Stimulated activated naive CD8-positive, alpha-beta T cell treated with anti-CD3 and anti-CD28 coated beads, Interleukin-15, amount 100 ng/mL, for 72 hours (primary cell): ENCODE measurements at regions not wholly inside any gene's neighbourhood (a gene's known extent, or its start where the extent isn't known, plus 50 kb on each side); places are given as distances from the start of the nearest gene placed in this dataset.

Source experiments
- ATAC-seq: fragments of 150-1000 bp; cut with Tn5 transposase; 2 replicates; pipeline ENCODE4 v1.10.0; 2021; ENCODE audit warnings: mild to moderate bottlenecking, moderate library complexity
- DNase-seq, 2 donors: peaks; one replicate each; pipeline ENCODE4 v3.0.0; 2021 to 2022
- H3K27ac Mint-ChIP-seq, 2 donors: one replicate each; pipeline ENCODE4 v1.8.0; 2022; ENCODE audit warnings: mild to moderate bottlenecking in 2 of 2, mixed read lengths in 2 of 2, moderate library complexity in 2 of 2
- H3K27me3 Mint-ChIP-seq: one replicate; pipeline ENCODE4 v1.8.0; 2022; ENCODE audit warnings: mixed read lengths
- H3K4me1 Mint-ChIP-seq: one replicate; pipeline ENCODE4 v1.8.0; 2022; ENCODE audit warnings: mild to moderate bottlenecking, mixed read lengths
- H3K4me3 Mint-ChIP-seq, 2 donors: one replicate each; pipeline ENCODE4 v1.8.0; 2022; ENCODE audit warnings: mild to moderate bottlenecking in 2 of 2, mixed read lengths in 2 of 2, moderate library complexity in 1 of 2
- H3K9me3 Mint-ChIP-seq, 2 donors: one replicate each; pipeline ENCODE4 v1.8.0; 2022; ENCODE audit warnings: mixed read lengths in 2 of 2

- ATAC-seq (no peak), DNase-seq (no peak)
- peak overlapping the region; percentile 41 to 78 for H3K27ac Mint-ChIP-seq
- no peaks in the 10 kb centered on the region for H3K4me1 Mint-ChIP-seq
- H3K4me3 Mint-ChIP-seq = no peak overlapping the region
- no peaks in the 10 kb centered on the region for H3K9me3 Mint-ChIP-seq
- no peaks in the 10 kb centered on the region for H3K27me3 Mint-ChIP-seq
Measured at GRCh38 chr20:60331688-60332300, 373.6 kb downstream of the CDH26 start.

- Mint-ChIP-seq H3K9me3 (no peaks in the 10 kb centered on the region), H3K27ac (no peak overlapping the region), H3K27me3 (no peaks in the 10 kb centered on the region), H3K4me1 (no peaks in the 10 kb centered on the region), H3K4me3 (no peak overlapping the region)
- ATAC-seq (no peak), DNase-seq (no peak)
Measured at GRCh38 chr20:60332523-60332922, 374.3 kb downstream of the CDH26 start.

GRCh38 chr20:60334911-60335310 lies 376.7 kb downstream of the CDH26 start:
- Mint-ChIP-seq H3K4me1 (no peaks in the 10 kb centered on the region), H3K27me3 (no peaks in the 10 kb centered on the region), H3K9me3 (no peaks in the 10 kb centered on the region), H3K27ac (peak overlapping the region in 1 of 2 donors; percentile 29), H3K4me3 (no peak overlapping the region)
- ATAC-seq = no peak
- DNase-seq = no peak

- Mint-ChIP-seq H3K27me3 (no peaks in the 10 kb centered on the region), H3K9me3 (no peaks in the 10 kb centered on the region), H3K4me3 (no peak overlapping the region), H3K27ac (no peak overlapping the region), H3K4me1 (no peaks in the 10 kb centered on the region)
- DNase-seq (no peak), ATAC-seq (no peak)
Measured at GRCh38 chr20:60338556-60338955, 380.3 kb downstream of the CDH26 start.

GRCh38 chr20:60339738-60340137 lies 381.5 kb downstream of the CDH26 start:
- H3K9me3 Mint-ChIP-seq = no peaks in the 10 kb centered on the region
- ATAC-seq = no peak
- H3K27ac Mint-ChIP-seq = no peak overlapping the region
- no peak for DNase-seq
- H3K4me1 Mint-ChIP-seq = no peaks in the 10 kb centered on the region
- no peaks in the 10 kb centered on the region for H3K27me3 Mint-ChIP-seq
- H3K4me3 Mint-ChIP-seq = no peak overlapping the region

GRCh38 chr20:60340232-60340631 lies 382.0 kb downstream of the CDH26 start:
- Mint-ChIP-seq H3K4me1 (no peaks in the 10 kb centered on the region), H3K27ac (no peak overlapping the region), H3K27me3 (no peaks in the 10 kb centered on the region), H3K4me3 (no peak overlapping the region), H3K9me3 (no peaks in the 10 kb centered on the region)
- ATAC-seq = no peak
- DNase-seq = no peak

GRCh38 chr20:60341062-60341461 lies 382.8 kb downstream of the CDH26 start:
- Mint-ChIP-seq H3K27ac (no peak overlapping the region), H3K4me1 (no peaks in the 10 kb centered on the region), H3K9me3 (no peaks in the 10 kb centered on the region), H3K4me3 (no peak overlapping the region), H3K27me3 (no peaks in the 10 kb centered on the region)
- ATAC-seq (no peak), DNase-seq (no peak)

GRCh38 chr20:60345106-60345505 lies 386.9 kb downstream of the CDH26 start:
- H3K27me3 Mint-ChIP-seq = no peaks in the 10 kb centered on the region
- H3K4me3 Mint-ChIP-seq = no peak overlapping the region
- ATAC-seq (no peak), DNase-seq (no peak)
- H3K9me3 Mint-ChIP-seq = no peaks in the 10 kb centered on the region
- no peaks in the 10 kb centered on the region for H3K4me1 Mint-ChIP-seq
- peak overlapping the region in 1 of 2 donors; percentile 50 for H3K27ac Mint-ChIP-seq

- no peak for ATAC-seq
- no peak for DNase-seq
- Mint-ChIP-seq H3K27me3 (no peaks in the 10 kb centered on the region), H3K9me3 (no peaks in the 10 kb centered on the region), H3K4me1 (no peaks in the 10 kb centered on the region), H3K4me3 (no peak overlapping the region), H3K27ac (no peak overlapping the region)
Measured at GRCh38 chr20:60349418-60349817, 391.2 kb downstream of the CDH26 start.

- ATAC-seq (no peak), DNase-seq (no peak)
- no peaks in the 10 kb centered on the region for H3K9me3 Mint-ChIP-seq
Measured at GRCh38 chr20:60352017-60352416, 393.8 kb downstream of the CDH26 start.

GRCh38 chr20:60352596-60352995 lies 394.4 kb downstream of the CDH26 start:
- H3K4me3 Mint-ChIP-seq = no peak overlapping the region
- ATAC-seq = no peak

More at GRCh38 chr20:60352017-60352416, 393.8 kb downstream of the CDH26 start:
- Mint-ChIP-seq H3K27me3 (no peaks in the 10 kb centered on the region), H3K27ac (no peak overlapping the region), H3K4me1 (no peaks in the 10 kb centered on the region), H3K4me3 (no peak overlapping the region)

GRCh38 chr20:60354024-60354580 lies 395.9 kb downstream of the CDH26 start:
- Mint-ChIP-seq H3K27ac (no peak overlapping the region), H3K9me3 (no peaks in the 10 kb centered on the region), H3K4me3 (no peak overlapping the region), H3K27me3 (no peaks in the 10 kb centered on the region), H3K4me1 (no peaks in the 10 kb centered on the region)
- no peak for ATAC-seq
- no peak for DNase-seq

More at GRCh38 chr20:60352596-60352995, 394.4 kb downstream of the CDH26 start:
- Mint-ChIP-seq H3K27me3 (no peaks in the 10 kb centered on the region), H3K9me3 (no peaks in the 10 kb centered on the region), H3K27ac (no peak overlapping the region), H3K4me1 (no peaks in the 10 kb centered on the region)
- DNase-seq = no peak

GRCh38 chr20:60358101-60358500 lies 399.9 kb downstream of the CDH26 start:
- Mint-ChIP-seq H3K27me3 (no peaks in the 10 kb centered on the region), H3K9me3 (no peaks in the 10 kb centered on the region), H3K4me1 (no peaks in the 10 kb centered on the region), H3K27ac (no peak overlapping the region), H3K4me3 (no peak overlapping the region)
- DNase-seq (no peak), ATAC-seq (no peak)

GRCh38 chr20:60359010-60359409 lies 400.8 kb downstream of the CDH26 start:
- Mint-ChIP-seq H3K27ac (no peak overlapping the region), H3K27me3 (no peaks in the 10 kb centered on the region), H3K4me3 (no peak overlapping the region), H3K9me3 (no peaks in the 10 kb centered on the region), H3K4me1 (no peaks in the 10 kb centered on the region)
- ATAC-seq (no peak), DNase-seq (no peak)

- Mint-ChIP-seq H3K4me1 (no peaks in the 10 kb centered on the region), H3K27ac (no peak overlapping the region), H3K27me3 (no peaks in the 10 kb centered on the region), H3K9me3 (no peaks in the 10 kb centered on the region), H3K4me3 (no peak overlapping the region)
- ATAC-seq (no peak), DNase-seq (no peak)
Measured at GRCh38 chr20:60361761-60362395, 403.7 kb downstream of the CDH26 start.

- Mint-ChIP-seq H3K9me3 (no peaks in the 10 kb centered on the region), H3K4me3 (no peak overlapping the region), H3K27ac (no peak overlapping the region), H3K27me3 (no peaks in the 10 kb centered on the region), H3K4me1 (no peaks in the 10 kb centered on the region)
- DNase-seq (no peak), ATAC-seq (no peak)
Measured at GRCh38 chr20:60362531-60362930, 404.3 kb downstream of the CDH26 start.
